CD4-positive, alpha-beta T cell treated with Interleukin-21 for 1 hour (primary cell): ENCODE measurements at regions not wholly inside any gene's neighbourhood (a gene's known extent, or its start where the extent isn't known, plus 50 kb on each side); places are given as distances from the start of the nearest gene placed in this dataset.
"Not testable (repeated sequence)": the region's sequence is repeated elsewhere in the genome, so short reads cannot be mapped to it uniquely, and the experiment has no call there.

Experiments
- DNase-seq: peaks from one replicate; pipeline ENCODE4 v3.0.0-alpha.2; 2020

DNA sequence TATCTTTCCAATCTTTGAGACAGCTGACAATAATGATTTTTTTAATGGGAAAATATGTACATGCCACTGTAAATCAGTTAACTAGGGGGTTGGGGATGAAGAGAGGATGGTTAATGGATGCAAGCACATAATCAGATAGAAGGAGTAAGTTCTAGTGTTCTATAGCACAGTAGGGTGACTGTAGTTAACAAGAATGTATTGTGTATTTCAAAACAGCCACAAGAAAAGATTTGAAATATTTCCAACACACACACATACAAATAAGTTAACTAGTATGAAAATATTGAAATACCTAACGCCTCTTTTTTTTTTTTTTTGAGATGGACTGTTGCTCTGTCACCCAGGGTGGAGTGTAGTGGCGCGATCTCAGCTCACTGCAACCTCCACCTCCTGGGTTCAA lies 153.4 kb upstream of the SALL4 start:
- DNase-seq, result no peak

- no peak for DNase-seq
Measured at GRCh38 chr20:51953731-51954340, 151.5 kb upstream of the SALL4 start.

DNA sequence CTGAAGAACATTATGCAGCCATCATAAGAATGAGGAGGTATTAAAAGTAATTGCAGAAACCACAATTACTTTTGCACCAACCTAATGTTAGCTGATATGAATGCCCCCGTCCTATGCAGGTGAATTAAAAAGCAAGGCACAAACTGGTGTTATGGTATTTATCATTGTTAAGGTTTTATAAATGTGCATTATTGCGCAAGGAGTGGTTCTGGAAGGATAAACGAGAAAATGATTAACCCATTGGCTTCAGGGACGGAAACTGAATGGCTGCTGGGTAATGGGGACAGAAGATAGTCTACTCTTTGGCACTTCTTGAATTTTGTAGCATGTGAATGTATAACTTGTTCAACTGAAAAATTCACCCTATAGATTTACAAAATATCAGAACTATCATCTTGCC lies 148.6 kb upstream of the SALL4 start:
- no peak for DNase-seq

DNA sequence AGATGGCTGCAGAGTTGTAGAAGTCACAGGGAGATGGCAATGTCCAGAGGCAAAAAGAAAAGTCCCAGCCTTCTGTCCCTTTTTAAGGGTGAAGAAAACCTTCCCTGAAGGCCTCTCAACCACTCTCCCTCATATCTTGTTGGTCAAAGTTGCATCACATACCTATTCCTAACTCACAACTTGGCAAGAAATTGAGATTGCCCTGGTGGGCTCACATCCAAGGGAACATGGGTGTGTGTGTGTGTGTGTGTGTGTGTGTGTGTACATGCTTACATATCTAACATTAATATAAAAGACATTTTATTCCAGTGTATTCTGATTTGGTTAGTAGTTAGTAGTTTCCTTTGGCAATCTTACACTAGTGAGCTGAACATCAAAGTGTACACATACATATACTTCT lies 144.3 kb upstream of the SALL4 start:
- DNase-seq, result no peak

DNA sequence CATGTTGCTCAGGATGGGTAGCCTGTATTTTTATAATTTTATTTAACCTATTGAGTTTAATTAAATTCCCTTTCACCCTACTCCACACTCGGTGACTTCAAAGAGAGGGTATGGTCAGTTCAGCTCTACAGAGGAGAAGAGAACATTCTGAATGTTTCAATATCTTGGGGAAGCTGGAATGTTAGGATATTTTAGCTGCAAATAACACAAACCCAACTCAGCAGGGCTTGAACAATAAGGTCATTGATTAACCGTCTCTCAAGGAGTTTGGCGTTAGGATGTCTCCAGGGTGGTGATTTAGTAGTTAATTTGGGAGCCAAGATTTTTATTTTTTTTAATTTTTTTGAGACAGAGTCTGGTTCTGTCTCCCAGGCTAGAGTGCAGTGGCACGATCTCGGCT lies 143.6 kb upstream of the SALL4 start:
- DNase-seq, result no peak

DNA sequence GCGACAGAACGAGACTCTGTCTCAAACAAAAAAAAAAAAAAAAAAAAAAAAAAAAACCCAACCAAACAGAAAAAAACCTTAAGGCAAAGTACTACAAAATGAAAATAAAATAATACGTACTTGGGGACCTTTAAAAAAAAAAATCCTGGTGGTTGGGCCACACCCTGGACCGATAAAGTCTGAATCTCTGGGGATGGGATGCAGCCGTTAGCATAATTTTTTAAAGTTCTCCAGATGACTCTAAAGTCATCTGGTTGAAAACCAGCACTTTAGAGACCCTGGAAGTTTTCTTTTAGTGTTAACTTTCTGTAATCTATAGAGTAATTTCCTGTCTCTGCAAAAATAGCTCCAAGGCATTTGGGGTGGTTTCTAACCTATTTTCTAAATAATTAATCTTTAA lies 142.9 kb upstream of the SALL4 start:
- no peak for DNase-seq

DNA sequence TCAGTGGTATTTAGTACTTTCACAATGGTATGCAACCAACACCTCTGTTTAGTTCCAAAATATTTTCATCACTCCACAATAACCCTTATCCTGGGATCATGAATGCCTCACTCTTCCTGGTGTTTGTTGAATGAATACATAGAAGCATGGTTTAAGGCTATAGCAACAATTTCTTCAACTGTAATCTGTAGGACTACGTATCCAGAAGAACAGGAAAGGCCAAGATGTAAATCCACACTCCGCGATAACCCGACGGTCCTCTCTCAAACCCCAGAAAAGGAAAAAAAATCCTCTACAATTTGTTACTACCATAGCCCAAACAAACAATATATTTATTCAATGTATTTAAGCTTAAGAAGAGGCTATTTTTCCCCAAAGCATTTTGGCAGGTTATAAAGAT lies 141.4 kb upstream of the SALL4 start:
- no peak for DNase-seq

DNA sequence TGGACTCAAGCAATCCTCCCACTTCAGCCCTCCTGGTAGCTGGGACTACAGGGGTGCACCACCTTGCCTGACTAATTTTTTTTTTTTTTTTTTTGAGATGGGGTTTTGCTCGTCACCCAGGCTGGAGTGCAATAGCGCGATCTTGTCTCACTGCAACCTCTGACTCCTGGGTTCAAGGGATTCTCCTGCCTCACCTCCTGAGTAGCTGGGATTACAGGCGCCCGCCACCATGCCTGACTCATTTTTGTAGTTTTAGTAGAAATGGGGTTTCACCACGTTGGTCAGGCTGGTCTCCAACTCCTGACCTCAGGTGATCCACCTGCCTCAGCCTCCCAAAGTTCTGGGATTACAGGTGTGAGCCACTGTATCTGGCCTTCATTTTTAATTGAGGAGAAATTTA lies 141.0 kb upstream of the SALL4 start:
- DNase-seq, result not testable (repeated sequence)

GRCh38 chr20:51941503-51941902 lies 139.2 kb upstream of the SALL4 start:
- DNase-seq, result no peak

DNA sequence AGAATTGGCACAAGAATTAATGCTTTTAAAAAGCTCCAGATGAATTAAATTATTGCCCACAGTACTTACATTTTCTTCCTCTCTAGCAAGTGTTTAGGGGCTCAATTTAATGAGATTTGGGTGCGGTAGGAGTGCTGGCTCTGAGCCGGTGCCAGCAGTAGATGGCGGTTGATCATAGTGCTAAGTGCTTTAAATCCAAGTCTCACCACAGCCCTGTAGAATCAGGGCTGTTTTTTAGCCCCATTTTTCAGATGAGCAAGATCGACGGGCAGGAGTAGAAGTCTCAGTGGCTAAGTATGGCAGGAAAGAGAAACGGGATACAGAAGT lies 136.9 kb upstream of the SALL4 start:
- DNase-seq, result no peak

GRCh38 chr20:51938559-51939258 lies 136.4 kb upstream of the SALL4 start:
- no peak for DNase-seq

- no peak for DNase-seq
Measured at GRCh38 chr20:51937779-51938178, 135.5 kb upstream of the SALL4 start.

DNA sequence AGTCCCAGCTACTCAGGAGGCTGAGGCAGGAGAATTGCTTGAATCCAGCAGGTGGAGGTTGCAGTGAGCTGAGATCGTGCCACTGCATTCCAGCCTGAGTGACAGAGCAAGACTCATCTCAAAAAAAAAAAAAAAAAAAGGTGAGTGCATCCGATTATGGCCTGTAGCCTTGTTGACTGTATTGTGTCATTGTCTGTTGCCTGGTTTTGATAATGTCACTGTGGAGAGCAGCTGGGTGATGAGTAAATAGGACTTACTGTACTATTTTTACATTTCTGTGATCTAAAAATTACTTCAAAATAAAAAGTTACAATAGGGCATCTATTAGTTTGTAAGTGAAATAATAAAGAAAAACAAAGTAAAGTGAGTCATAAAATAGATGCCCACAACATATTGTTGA lies 134.1 kb upstream of the SALL4 start:
- DNase-seq, result no peak

DNA sequence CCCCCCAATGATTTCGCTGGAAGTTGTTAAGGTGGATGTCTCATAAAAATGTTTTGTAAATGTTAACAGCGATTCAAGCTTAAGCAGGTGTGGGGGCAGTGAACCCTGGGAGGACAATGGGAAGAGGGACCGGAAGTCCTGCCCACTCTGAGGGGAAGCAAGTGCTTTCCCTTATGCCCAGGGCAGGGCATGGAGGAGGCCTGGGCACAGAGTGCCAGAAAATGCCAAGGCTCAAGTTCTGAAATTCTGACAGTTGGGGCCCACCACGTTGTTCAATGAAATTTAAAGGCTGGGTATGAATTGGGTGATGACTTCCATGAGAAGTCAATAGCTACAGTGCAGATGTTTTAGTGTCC lies 132.7 kb upstream of the SALL4 start:
- no peak for DNase-seq

DNA sequence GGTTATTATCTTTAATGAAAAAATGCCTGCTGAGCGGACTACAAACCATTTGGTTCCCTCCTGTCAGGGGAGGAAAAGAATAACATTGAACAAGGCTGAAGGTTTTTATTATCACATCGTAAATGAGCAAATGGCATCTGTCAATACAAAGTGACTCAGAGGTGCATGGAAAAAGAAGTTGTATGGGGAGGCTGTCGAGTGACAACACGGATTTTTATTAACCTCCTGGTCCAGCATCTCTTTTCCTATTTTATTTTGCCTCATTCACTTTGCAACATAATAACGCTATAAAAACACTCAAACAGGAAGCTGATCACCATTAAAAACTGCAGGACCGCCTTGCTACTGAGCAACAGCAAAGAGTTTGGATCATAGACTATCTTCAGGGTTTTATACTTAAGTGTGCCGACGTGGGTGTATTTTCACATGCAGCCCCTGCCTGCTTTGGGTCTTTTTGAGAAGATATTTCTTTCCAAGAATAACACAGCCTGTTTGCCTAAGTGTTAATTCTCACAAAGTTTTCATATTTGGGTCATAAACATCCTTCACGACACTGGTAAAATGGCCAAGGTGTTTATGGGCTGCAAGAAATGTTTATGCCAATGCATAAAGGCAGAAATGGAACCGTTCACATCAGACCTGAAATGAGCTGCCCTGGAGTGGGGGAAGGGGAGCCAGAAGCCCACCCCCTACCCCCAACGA lies 132.1 kb upstream of the SALL4 start:
- no peak for DNase-seq

GRCh38 chr20:51931371-51931781 lies 129.1 kb upstream of the SALL4 start:
- no peak for DNase-seq

DNA sequence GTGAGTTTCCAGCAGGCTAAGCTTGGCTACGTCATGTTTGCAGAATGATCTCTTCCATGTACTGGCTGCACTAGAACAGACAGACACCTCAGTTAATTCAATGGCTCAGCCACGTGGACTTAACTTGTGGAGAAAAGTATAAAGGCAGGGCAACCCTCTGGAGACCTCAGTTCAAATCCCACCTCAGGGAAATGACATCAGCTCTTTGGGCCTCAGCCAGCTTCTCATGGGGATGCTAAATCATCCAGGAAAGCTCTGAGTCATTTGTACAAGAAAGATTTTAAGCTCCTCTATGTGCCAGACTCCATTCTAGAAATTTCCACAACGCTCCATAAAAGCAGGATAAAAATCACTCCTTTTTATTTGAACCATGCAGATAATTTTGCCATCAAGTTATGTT lies 128.5 kb upstream of the SALL4 start:
- DNase-seq, result no peak

DNA sequence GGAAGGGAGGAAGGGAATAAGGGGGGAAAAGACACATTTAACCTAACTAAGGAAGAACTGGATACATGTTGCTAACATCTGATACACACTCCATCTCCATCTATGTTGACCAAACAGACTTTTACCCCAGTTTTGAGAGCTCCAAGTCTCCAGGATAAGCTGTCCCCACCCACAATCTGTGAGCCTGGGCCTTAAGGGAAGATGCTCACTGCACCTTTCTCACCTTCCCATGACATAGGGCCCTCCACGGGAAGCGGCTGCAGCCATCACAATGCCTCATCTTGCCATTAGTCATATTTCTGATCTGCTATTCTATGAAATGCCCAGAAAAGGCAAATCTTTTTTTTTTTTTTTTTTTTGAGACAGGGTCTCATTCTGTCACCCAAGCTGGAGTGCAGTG lies 126.6 kb upstream of the SALL4 start:
- no peak for DNase-seq

DNA sequence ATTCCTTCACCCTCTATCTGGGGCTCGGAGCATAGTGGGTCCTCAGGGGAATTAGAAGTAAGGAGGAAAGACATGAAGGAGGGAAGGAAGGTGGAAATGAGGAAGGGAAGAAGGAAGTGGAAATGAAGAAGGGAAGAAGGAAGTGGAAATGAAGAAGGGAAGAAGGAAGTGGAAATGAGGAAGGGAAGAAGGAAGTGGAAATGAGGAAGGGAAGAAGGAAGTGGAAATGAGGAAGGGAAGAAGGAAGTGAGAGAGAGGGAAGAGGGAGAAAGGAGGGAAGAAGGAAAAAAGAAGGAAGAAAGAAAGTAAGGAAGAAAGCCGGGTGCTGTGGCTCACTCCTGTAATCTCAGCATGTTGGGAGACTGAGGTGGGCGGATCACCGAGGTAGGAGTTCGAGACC lies 125.6 kb upstream of the SALL4 start:
- DNase-seq, result not testable (repeated sequence)

DNA sequence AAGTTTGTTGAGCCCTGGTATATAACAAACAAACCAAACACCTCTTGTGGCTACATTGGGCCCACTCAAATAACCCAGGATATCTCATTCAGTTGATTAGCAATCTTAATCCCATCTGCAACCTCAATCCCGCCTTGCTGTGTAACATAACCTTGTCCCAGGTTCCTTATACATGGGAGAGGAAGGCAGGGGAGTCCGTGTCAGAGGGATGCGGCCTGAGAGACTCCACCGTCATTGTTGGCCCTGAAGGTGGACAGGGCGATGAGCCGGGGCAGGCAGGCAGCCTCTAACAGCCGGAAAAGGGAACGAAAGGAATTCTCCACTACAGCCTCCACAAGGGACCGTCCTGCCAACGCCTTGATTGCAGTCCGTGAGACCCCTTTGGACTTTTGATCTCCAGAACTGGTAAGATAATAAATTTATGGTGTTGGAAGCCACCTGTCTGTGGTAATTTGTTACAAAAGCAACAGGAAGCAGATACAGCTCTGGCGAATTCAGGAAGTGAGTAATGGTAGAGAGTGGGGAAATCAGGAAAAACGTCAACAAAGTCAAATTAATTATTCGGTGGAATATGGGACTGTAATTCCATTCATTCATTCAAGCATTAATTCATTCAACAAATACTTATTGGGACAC lies 124.5 kb upstream of the SALL4 start:
- no peak for DNase-seq

GRCh38 chr20:51924509-51924908 lies 122.2 kb upstream of the SALL4 start:
- DNase-seq, result no peak

DNA sequence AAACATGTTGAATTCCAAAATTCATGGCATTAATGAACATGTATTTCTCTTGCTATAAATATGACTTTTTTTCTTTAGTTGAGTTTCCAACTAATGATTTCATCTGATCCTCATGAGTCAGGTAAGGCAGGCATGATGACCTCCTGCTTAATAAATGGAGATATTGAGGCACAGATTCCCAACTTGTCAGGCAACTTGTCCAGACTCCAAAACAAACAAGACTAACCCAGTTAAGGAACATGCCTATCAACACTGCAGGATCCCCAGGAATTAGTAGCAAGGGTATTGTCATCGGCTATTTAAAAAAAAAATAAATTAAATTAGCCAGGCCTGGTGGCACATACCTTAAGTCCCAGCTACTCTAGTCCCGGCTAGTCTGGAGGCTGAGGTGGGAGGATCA lies 121.3 kb upstream of the SALL4 start:
- no peak for DNase-seq

DNA sequence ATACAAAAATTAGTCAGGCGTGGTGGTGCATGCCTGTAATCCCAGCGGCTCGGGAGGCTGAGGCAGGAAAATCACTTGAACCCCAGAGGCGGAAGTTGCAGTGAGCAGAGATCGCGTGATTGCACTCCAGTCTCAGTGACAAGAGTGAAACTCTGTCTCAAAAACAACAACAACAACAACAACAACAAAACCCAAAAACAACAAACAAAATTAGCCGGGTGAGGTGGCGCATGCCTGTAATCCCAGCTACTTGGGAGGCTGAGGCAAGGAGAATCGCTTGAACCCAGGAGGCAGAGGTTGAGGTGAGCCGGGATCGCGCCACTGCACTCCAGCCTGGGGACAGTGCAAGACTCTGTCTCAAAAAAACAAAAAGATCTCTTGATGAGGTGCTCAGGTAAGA lies 120.5 kb upstream of the SALL4 start:
- DNase-seq, result not testable (repeated sequence)

- DNase-seq, result no peak
Measured at GRCh38 chr20:51918561-51918960, 116.2 kb upstream of the SALL4 start.
